GM19238 (cell line): ENCODE measurements at regions not wholly inside any gene's neighbourhood (a gene's known extent, or its start where the extent isn't known, plus 50 kb on each side); places are given as distances from the start of the nearest gene placed in this dataset.

Experiments used
- DNase-seq: peaks from one replicate; pipeline ENCODE4 v3.0.0; 2011; ENCODE audit warnings: low spot score; ENCODE audit not compliant: insufficient read length

DNA sequence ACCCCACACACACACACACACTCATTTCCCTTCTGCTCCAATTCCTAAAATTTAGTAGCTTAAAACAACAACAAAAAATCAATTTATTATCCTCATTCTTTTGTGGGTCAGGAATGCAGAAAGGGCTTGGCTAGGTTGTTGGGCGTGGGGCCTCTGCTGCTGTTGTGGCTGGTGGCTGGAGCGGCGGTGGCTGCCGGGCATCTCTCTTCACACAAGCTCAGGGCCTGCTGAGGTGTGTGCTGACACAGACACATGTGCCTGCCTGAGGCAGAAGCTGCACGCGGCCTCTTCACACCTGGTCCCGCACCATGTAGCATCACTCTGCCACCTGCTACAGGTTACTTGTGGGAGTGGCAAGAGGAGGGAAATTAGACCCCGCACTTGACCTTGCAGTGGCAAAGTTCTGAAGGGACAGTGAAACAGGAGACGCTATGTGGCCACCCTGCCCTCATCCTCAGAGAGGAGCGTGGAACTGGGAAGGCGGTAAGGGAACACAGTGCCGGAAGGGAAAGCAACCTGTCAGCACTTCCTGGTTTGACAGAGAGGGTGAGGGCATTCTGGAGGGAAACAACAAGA is 64.0 kb upstream of the PRR20G start:
- DNase-seq: no peak

DNA sequence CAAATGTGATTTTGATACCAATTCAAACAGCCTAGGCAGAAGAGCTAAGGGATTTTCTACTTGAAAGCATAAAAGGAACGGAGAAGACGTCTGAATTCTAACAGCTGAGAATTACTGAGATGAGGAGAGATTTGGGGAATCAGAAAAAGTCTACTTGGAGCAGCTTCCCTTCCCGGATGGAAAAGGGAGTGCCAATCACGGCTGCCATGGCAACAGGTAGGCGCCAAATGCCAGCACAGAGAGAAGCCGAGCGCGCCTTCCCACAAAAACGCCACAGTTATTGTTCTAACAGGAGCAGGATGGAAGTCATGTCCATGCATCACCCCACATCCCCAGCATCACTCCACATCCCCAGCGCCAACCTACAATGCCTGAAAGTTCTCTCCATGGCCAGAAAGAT is 63.5 kb upstream of the PRR20G start:
- DNase-seq: no peak

- DNase-seq: no peak
Observed at GRCh38 chr3:127350172-127351050, 62.6 kb upstream of the PRR20G start.

GRCh38 chr3:127349501-127350171 is 61.8 kb upstream of the PRR20G start:
- DNase-seq: no peak

- DNase-seq: no peak
Observed at GRCh38 chr3:127342735-127343134, 54.9 kb upstream of the PRR20G start.

DNA sequence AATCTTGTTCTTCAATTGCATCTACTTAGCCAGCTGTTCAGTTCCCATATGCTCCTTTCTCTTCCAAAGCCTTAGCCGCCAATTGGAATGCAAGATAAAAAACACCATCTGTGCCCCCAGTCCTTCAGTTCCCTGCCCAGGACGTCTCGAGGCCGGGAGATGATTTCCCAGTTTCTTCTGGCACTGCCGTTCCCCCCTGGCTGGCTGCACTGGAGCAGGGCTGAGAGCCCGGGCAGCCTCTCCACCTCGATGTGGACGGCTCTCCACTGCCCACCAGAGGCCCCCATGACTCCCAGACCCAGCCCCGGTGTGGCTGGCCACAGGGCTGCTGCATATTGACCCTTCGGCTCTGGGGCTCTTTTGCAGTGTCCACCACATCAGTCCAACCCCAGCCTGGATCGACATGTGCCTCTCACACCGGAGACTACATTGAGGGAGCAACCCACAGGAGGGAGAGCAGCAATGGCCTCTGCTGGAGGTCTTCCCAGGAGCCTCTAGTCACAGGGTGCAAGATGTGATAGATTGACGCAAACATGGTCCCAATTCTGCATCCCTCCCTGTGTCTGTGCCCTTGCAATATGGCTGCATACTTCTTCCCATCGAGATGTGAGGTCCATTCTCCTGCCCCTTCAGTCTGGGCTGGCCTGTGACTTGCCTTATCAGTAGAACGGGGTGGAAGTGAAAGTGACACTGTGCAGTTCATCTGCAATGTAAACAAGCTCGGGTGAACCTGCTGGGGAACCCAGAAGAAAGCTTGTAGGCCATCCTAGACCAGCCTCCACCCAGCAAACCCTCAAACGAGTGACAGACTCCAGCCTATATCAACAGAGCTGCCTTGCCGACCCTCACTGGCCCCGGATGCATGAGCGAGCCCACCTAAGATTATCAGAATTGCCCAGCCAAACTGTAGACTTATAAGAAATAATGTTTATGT is 52.3 kb upstream of the PRR20G start:
- no peak for DNase-seq

DNA sequence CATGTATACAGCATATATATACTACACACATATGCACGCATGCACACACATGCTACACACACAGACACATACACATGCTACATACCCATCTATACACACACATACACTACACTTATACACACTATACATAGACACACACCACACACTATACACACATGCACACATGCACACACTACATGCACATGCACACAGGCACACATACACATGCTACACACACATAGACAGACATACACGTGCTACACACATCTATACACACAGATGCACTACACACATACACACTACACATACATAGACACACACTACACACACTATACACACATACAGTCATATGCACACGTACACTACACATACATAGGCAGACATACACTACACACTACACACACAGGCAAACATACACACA is 51.2 kb upstream of the PRR20G start:
- DNase-seq: no peak

- no peak for DNase-seq
Observed at GRCh38 chr3:127337911-127338531, 50.2 kb upstream of the PRR20G start.
